Immature natural killer cell (primary cell): ENCODE measurements at regions not wholly inside any gene's neighbourhood (a gene's known extent, or its start where the extent isn't known, plus 50 kb on each side); places are given as distances from the start of the nearest gene placed in this dataset.

Source experiments
- DNase-seq, 3 donors: peaks; one replicate each; pipeline ENCODE4 v3.0.0; 2022; ENCODE audit warnings: mixed read lengths in 1 of 3
- H3K27ac Mint-ChIP-seq, 6 donors: one replicate each; pipeline ENCODE4 v1.8.0; 2020; ENCODE audit warnings: mixed read lengths in 6 of 6, mild to moderate bottlenecking in 5 of 6, inconsistent platforms in 4 of 6, moderate library complexity in 3 of 6
- H3K27me3 Mint-ChIP-seq, 3 donors: one replicate each; pipeline ENCODE4 v1.8.0; 2020 to 2021; ENCODE audit warnings: low read depth in 3 of 3, mild to moderate bottlenecking in 3 of 3, mixed read lengths in 3 of 3, moderate library complexity in 3 of 3, inconsistent platforms in 1 of 3
- H3K36me3 Mint-ChIP-seq, 3 donors: one replicate each; pipeline ENCODE4 v1.8.0; 2020; ENCODE audit warnings: mixed read lengths in 3 of 3, inconsistent platforms in 2 of 3, mild to moderate bottlenecking in 2 of 3
- H3K4me1 Mint-ChIP-seq, 2 donors: one replicate each; pipeline ENCODE4 v1.8.0; 2020; ENCODE audit warnings: inconsistent platforms in 2 of 2, mild to moderate bottlenecking in 2 of 2, mixed read lengths in 2 of 2, moderate library complexity in 1 of 2
- H3K4me3 Mint-ChIP-seq, 5 donors: one replicate each; pipeline ENCODE4 v1.8.0; 2020; ENCODE audit warnings: mild to moderate bottlenecking in 5 of 5, mixed read lengths in 5 of 5, inconsistent platforms in 3 of 5, moderate library complexity in 3 of 5
- H3K9me3 Mint-ChIP-seq, 6 donors: one replicate each; pipeline ENCODE4 v1.8.0; 2020; ENCODE audit warnings: mild to moderate bottlenecking in 6 of 6, mixed read lengths in 6 of 6, inconsistent platforms in 4 of 6, moderate library complexity in 3 of 6

DNA sequence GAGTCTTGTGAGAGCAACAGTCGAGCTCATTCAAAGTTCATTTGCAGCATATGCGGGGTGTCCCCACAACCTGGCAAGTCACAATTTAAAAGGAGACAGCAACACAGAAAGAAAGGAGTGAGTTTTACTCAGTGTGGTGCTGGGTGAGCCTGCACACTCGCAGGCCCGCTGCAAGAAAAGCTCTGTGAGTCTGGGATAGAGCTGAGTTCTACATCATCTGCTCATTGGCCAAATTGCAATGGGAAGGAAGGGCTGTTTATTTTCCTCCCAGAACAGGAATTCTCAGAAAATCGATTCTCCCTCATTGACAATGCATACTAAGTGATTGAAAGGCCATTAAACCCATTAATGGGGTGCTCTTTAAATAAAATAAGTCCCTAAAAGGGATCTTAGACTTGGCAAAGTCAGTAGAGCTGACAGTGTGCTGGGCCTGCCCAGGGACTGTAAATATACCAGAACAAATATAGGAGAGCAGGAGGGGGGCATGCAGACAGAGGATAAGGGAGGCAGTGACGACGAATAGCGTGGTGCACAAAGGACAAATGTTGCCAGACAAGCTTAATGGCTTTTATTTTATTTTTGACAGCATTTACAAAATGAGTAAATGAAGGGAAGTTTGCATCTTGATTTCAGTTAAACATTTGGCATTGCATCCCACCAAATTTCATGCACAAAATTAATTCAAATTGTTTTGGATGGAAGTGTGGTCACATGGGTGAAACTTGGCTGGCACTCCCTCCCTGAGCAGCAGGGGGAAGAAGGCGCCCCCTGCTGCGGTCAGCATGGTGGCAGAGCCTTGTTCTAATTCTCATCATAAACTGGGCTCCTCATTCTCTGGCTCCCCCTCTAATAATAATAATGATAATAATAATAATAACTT is 215.7 kb downstream of the SNX10 start:
- H3K4me3 Mint-ChIP-seq = no peak overlapping the region
- no peaks in the 10 kb centered on the region for H3K9me3 Mint-ChIP-seq
- peaks cover 0 to 24% (median 1%) of the 10 kb centered on the region in 3 donors for H3K27me3 Mint-ChIP-seq

GRCh38 chr7:26508481-26508880 is 216.8 kb downstream of the SNX10 start:
- H3K27me3 Mint-ChIP-seq = peaks cover 0 to 24% (median 1%) of the 10 kb centered on the region in 3 donors

More for the DNA sequence above, 215.7 kb downstream of the SNX10 start:
- Mint-ChIP-seq H3K27ac (no peak overlapping the region), H3K4me1 (no peaks in the 10 kb centered on the region), H3K36me3 (no peaks in the 10 kb centered on the region)
- no peak for DNase-seq

GRCh38 chr7:26508917-26509316 is 217.3 kb downstream of the SNX10 start:
- peaks cover 0 to 22% (median 1%) of the 10 kb centered on the region in 3 donors for H3K27me3 Mint-ChIP-seq
- H3K4me1 Mint-ChIP-seq = no peaks in the 10 kb centered on the region
- no peaks in the 10 kb centered on the region for H3K9me3 Mint-ChIP-seq

More at GRCh38 chr7:26508481-26508880, 216.8 kb downstream of the SNX10 start:
- no peaks in the 10 kb centered on the region for H3K4me1 Mint-ChIP-seq
- no peaks in the 10 kb centered on the region for H3K9me3 Mint-ChIP-seq
- H3K27ac Mint-ChIP-seq = no peak overlapping the region
- no peaks in the 10 kb centered on the region for H3K36me3 Mint-ChIP-seq
- DNase-seq = no peak
- H3K4me3 Mint-ChIP-seq = no peak overlapping the region

DNA sequence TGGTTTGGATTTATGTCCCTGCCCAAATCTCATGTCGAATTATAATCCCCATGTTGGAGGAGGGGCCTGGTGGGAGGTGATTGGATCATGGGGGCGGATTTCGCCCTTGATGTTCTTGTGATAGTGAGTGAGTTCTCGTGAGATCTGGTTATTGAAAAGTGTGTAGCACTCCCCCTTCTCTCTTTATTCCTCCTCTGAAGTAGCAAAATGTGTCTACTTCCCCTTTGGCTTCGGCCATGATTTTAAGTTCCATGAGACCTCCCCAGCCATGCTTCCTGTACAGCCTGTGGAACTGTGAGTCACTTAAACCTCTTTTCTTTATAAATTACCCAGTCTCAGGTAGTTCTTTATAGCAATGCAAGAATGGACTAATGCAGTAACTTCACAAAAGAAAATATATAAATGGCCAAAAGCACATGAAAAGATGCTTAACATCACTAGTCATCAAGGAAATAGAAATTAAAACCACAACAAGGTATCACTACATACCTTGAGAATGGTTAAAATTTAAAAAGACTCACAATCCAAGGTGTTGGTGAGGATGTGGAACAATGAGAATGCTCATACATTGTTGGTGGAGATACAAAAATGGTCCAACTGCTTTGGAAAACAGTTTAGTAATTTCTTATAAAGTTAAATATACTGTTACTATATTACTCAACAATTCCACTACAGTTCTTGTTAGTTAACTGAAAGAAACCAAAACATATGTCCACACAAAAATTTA is 218.7 kb downstream of the SNX10 start:
- H3K4me3 Mint-ChIP-seq = no peak overlapping the region
- no peaks in the 10 kb centered on the region for H3K9me3 Mint-ChIP-seq
- no peaks in the 10 kb centered on the region for H3K4me1 Mint-ChIP-seq
- no peaks in the 10 kb centered on the region for H3K36me3 Mint-ChIP-seq
- no peak for DNase-seq
- H3K27me3 Mint-ChIP-seq = peaks cover 0 to 12% (median 1%) of the 10 kb centered on the region in 3 donors
- H3K27ac Mint-ChIP-seq = no peak overlapping the region

More at GRCh38 chr7:26508917-26509316, 217.3 kb downstream of the SNX10 start:
- Mint-ChIP-seq H3K36me3 (no peaks in the 10 kb centered on the region), H3K27ac (no peak overlapping the region), H3K4me3 (no peak overlapping the region)
- no peak for DNase-seq

- no peak for DNase-seq
- H3K4me3 Mint-ChIP-seq = no peak overlapping the region
- H3K4me1 Mint-ChIP-seq = no peaks in the 10 kb centered on the region
- H3K27me3 Mint-ChIP-seq = peaks cover 0 to 8% (median 1%) of the 10 kb centered on the region in 3 donors
- peaks cover 0 to 1% (median 0%) of the 10 kb centered on the region in 6 donors for H3K9me3 Mint-ChIP-seq
- no peak overlapping the region for H3K27ac Mint-ChIP-seq
- no peaks in the 10 kb centered on the region for H3K36me3 Mint-ChIP-seq
These were observed 220.2 kb downstream of the SNX10 start for GRCh38 chr7:26511866-26512265.

- Mint-ChIP-seq H3K4me1 (no peaks in the 10 kb centered on the region), H3K27ac (no peak overlapping the region)
These were observed 221.1 kb downstream of the SNX10 start for GRCh38 chr7:26512737-26513136.

DNA sequence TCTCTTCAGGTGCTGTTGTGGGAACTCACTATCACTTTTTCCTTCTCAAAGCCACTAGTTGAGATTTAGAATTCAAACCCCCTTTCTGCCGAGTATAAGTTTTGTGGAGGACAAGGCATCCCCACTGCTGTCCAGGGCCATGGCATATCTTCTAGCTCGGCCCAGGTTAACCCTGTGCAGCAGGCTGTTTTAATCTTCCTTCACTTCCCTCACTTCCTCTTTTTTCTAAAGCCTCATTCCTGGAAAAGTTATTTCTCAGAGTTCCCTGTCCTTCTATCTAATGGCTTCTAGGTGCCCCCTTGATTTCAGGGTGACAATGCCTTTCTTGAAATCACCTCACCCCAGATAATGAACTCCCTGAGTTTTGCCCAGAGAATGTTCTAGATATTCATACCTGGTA is 222.3 kb downstream of the SNX10 start:
- no peak for DNase-seq
- Mint-ChIP-seq H3K9me3 (peaks cover 0 to 1% (median 0%) of the 10 kb centered on the region in 6 donors), H3K4me3 (no peak overlapping the region), H3K27ac (no peak overlapping the region), H3K4me1 (no peaks in the 10 kb centered on the region), H3K36me3 (no peaks in the 10 kb centered on the region), H3K27me3 (peaks cover 0 to 10% (median 3%) of the 10 kb centered on the region in 3 donors)

More at GRCh38 chr7:26512737-26513136, 221.1 kb downstream of the SNX10 start:
- DNase-seq = no peak
- Mint-ChIP-seq H3K9me3 (peaks cover 0 to 1% (median 0%) of the 10 kb centered on the region in 6 donors), H3K36me3 (no peaks in the 10 kb centered on the region), H3K27me3 (peaks cover 0 to 8% (median 3%) of the 10 kb centered on the region in 3 donors), H3K4me3 (no peak overlapping the region)

DNA sequence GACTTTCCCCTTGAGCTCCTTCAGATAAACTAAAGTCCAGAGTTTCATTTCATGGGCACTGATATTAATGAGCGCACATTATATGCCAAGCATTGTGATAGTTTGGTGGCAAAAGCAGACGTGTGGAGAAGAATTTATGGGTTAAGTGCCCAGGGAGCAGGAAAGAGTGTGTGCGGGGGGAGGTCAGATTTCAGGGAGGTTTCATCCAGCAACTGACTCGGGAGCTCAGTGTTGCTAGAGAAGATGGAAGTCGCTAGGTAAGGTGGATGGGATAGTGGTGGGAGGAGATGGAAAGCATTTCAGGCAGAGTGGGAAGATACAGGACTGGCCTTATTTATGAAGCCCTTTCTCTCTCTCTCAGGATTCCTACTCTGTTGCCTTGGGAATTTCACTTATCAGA is 223.0 kb downstream of the SNX10 start:
- Mint-ChIP-seq H3K27me3 (peaks cover 0 to 12% (median 1%) of the 10 kb centered on the region in 3 donors), H3K27ac (no peak overlapping the region), H3K4me1 (no peaks in the 10 kb centered on the region), H3K36me3 (no peaks in the 10 kb centered on the region), H3K9me3 (peaks cover 0 to 1% (median 0%) of the 10 kb centered on the region in 6 donors), H3K4me3 (no peak overlapping the region)
- no peak for DNase-seq

DNA sequence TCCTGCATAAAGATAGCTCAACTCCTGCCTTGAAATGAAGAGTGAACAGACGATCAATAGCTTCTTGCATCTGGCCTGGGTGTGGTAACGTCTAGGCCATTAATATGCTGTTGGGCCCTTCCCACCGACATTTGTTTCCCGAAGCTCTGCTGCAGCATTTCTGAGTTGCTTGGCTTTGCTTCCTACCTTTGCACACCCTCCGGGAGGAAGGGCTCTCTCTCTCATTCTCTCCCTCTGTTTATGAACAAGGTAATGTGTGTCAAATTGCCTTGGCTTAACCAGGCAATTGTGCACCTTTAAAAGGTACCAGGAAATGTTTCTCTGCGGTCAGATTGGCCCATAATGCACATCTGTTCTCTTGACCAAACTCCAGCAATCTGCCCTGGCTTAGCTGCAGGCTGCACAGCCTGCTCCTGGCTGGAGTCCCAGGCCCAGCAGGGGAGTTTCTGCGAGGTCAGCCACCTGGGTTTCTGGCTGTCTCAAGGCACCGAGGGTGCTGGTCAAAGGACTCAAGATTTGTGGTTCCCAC is 223.7 kb downstream of the SNX10 start:
- Mint-ChIP-seq H3K4me1 (no peaks in the 10 kb centered on the region), H3K9me3 (peaks cover 0 to 1% (median 0%) of the 10 kb centered on the region in 6 donors), H3K27me3 (peaks cover 0 to 14% (median 1%) of the 10 kb centered on the region in 3 donors), H3K36me3 (no peaks in the 10 kb centered on the region), H3K27ac (no peak overlapping the region), H3K4me3 (no peak overlapping the region)
- no peak for DNase-seq

DNA sequence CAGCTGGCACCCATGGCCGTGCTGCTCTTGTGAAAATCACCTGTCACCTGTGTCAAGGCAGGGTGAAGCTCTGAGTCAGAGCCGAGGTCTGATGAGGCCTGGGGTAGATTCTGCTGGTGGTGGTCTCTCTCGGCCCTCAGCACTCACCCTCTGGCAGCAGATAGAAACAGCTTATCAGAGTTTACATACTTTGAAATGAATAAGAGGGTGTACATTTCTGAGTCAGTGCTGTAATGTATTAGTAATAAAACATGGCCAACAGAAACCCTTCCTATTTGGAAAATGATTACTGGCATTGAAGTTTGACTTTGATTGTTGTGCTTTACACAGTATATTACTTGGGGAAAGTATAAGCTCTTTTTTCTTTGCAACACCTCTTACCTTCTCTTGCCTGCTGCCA is 228.8 kb downstream of the SNX10 start:
- Mint-ChIP-seq H3K27me3 (peaks cover 1 to 12% (median 3%) of the 10 kb centered on the region in 3 donors), H3K9me3 (peaks cover 0 to 1% (median 0%) of the 10 kb centered on the region in 6 donors), H3K4me3 (no peak overlapping the region), H3K36me3 (no peaks in the 10 kb centered on the region), H3K4me1 (no peaks in the 10 kb centered on the region), H3K27ac (no peak overlapping the region)
- DNase-seq = no peak

GRCh38 chr7:26522633-26523032 is 231.0 kb downstream of the SNX10 start:
- no peaks in the 10 kb centered on the region for H3K9me3 Mint-ChIP-seq
- no peak overlapping the region for H3K27ac Mint-ChIP-seq
- no peak for DNase-seq
- peaks cover 2 to 12% (median 3%) of the 10 kb centered on the region in 3 donors for H3K27me3 Mint-ChIP-seq
- H3K36me3 Mint-ChIP-seq = no peaks in the 10 kb centered on the region
- no peaks in the 10 kb centered on the region for H3K4me1 Mint-ChIP-seq
- no peak overlapping the region for H3K4me3 Mint-ChIP-seq

- Mint-ChIP-seq H3K27me3 (peaks cover 2 to 12% (median 3%) of the 10 kb centered on the region in 3 donors), H3K4me1 (no peaks in the 10 kb centered on the region), H3K27ac (no peak overlapping the region), H3K36me3 (no peaks in the 10 kb centered on the region), H3K9me3 (no peaks in the 10 kb centered on the region), H3K4me3 (no peak overlapping the region)
- no peak for DNase-seq
These were observed 234.0 kb downstream of the SNX10 start for GRCh38 chr7:26525398-26526264.

GRCh38 chr7:26526265-26526587 is 234.6 kb downstream of the SNX10 start:
- H3K9me3 Mint-ChIP-seq = no peaks in the 10 kb centered on the region
- no peak overlapping the region for H3K4me3 Mint-ChIP-seq
- no peaks in the 10 kb centered on the region for H3K36me3 Mint-ChIP-seq
- H3K4me1 Mint-ChIP-seq = no peaks in the 10 kb centered on the region
- peaks cover 3 to 12% (median 4%) of the 10 kb centered on the region in 3 donors for H3K27me3 Mint-ChIP-seq
- no peak overlapping the region for H3K27ac Mint-ChIP-seq
- DNase-seq = no peak
